KG1 (cell line): ENCODE measurements at regions not wholly inside any gene's neighbourhood (a gene's known extent, or its start where the extent isn't known, plus 50 kb on each side); places are given as distances from the start of the nearest gene placed in this dataset.

Source experiments
- DNase-seq: peaks from one replicate; lab custom pipeline; 2025; lab: John Stamatoyannopoulos, UW

GRCh38 chr4:134019657-134020056 is 181.9 kb downstream of the PABPC4L start:
- DNase-seq = no peak

GRCh38 chr4:134018846-134019245 is 182.7 kb downstream of the PABPC4L start:
- no peak for DNase-seq

- DNase-seq = no peak
Measured at GRCh38 chr4:134001057-134001456, 200.5 kb downstream of the PABPC4L start.

GRCh38 chr4:133997436-133997835 is 204.2 kb downstream of the PABPC4L start:
- no peak for DNase-seq

- no peak for DNase-seq
Measured at GRCh38 chr4:133996431-133997121, 205.0 kb downstream of the PABPC4L start.

- DNase-seq = no peak
Measured at GRCh38 chr4:133995243-133995960, 206.2 kb downstream of the PABPC4L start.

- DNase-seq = no peak
Measured at GRCh38 chr4:133982533-133983224, 218.9 kb downstream of the PABPC4L start.

- DNase-seq = no peak
Measured at GRCh38 chr4:133981327-133981726, 220.3 kb downstream of the PABPC4L start.

- DNase-seq = no peak
Measured at GRCh38 chr4:133972586-133972985, 229.0 kb downstream of the PABPC4L start.

- DNase-seq = no peak
Measured at GRCh38 chr4:133969202-133969848, 232.3 kb downstream of the PABPC4L start.

- no peak for DNase-seq
Measured at GRCh38 chr4:133968174-133968573, 233.4 kb downstream of the PABPC4L start.

GRCh38 chr4:133960975-133961374 is 240.6 kb downstream of the PABPC4L start:
- no peak for DNase-seq

- no peak for DNase-seq
Measured at GRCh38 chr4:133943081-133943480, 258.5 kb downstream of the PABPC4L start.

GRCh38 chr4:133938061-133938460 is 263.5 kb downstream of the PABPC4L start:
- DNase-seq = no peak

- DNase-seq = no peak
Measured at GRCh38 chr4:133929531-133930239, 271.9 kb downstream of the PABPC4L start.

- no peak for DNase-seq
Measured at GRCh38 chr4:133921280-133922195, 280.1 kb downstream of the PABPC4L start.

GRCh38 chr4:133920236-133920635 is 281.4 kb downstream of the PABPC4L start:
- DNase-seq = no peak

GRCh38 chr4:133910165-133910564 is 291.4 kb downstream of the PABPC4L start:
- no peak for DNase-seq

GRCh38 chr4:133903029-133903428 is 298.6 kb downstream of the PABPC4L start:
- no peak for DNase-seq

- no peak for DNase-seq
Measured at GRCh38 chr4:133891011-133891410, 310.6 kb downstream of the PABPC4L start.

GRCh38 chr4:133887723-133888122 is 313.9 kb downstream of the PABPC4L start:
- no peak for DNase-seq
